ENCODE measurements at regions not wholly inside any gene's neighbourhood (a gene's known extent, or its start where the extent isn't known, plus 50 kb on each side); places are given as distances from the start of the nearest gene placed in this dataset.

DNA sequence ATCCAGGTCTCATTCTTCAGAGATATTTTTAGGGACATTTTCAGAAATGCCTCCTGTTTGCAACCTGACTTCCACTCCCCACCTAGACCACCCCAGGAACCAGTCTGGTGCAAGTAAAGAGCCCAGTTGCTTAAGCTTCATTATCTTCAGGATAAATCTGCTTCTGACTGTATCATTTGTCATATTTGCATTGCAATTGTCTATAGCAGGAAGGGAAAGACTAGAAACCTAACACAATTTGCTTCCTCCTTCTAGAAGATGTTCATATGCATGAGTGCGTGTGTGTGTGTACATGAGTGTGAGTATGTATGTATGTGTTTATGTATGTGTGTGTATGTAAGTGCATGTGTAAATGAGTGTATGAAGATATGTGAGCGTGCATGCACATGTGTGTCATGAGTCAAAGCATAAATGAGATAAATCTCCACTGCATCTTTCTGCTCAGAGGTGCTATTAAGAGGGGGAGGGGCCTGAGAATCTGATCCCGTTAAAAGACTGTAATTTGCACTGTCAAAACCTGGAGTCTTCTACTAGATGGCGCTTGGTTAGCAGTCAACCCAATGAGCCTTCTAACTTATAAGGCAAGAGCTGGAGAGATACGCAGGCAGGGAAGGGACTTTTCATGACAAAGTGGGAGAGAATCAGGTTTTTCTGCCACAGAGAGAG, 178.8 kb upstream of the KL start:
- Histone ChIP-seq H3K36me3 (no peaks in the 10 kb centered on the region), H3K9me3 (peaks cover 0 to 4% of the 10 kb centered on the region in 2 donors), H3K27ac (no peak overlapping the region), H3K4me3 (no peak overlapping the region), H3K27me3 (no peaks in the 10 kb centered on the region), H3K4me1 (peaks cover 0 to 10% (median 2%) of the 10 kb centered on the region in 4 donors)
- intact Hi-C loops (cut with DNase I; ENCODE audit: low total_unique reads), result no loop called here
- DNase-seq, result no peak
- 75 to 82% methylated on average over 2 to 5 of the region's 5 CpGs for WGBS, 2 donors (ENCODE audit: low coverage in 1 of 2)
- TF ChIP-seq, protein P1, sequence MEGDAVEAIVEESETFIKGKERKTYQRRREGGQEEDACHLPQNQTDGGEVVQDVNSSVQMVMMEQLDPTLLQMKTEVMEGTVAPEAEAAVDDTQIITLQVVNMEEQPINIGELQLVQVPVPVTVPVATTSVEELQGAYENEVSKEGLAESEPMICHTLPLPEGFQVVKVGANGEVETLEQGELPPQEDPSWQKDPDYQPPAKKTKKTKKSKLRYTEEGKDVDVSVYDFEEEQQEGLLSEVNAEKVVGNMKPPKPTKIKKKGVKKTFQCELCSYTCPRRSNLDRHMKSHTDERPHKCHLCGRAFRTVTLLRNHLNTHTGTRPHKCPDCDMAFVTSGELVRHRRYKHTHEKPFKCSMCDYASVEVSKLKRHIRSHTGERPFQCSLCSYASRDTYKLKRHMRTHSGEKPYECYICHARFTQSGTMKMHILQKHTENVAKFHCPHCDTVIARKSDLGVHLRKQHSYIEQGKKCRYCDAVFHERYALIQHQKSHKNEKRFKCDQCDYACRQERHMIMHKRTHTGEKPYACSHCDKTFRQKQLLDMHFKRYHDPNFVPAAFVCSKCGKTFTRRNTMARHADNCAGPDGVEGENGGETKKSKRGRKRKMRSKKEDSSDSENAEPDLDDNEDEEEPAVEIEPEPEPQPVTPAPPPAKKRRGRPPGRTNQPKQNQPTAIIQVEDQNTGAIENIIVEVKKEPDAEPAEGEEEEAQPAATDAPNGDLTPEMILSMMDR (IDR thresholded peaks at IDR 0.05), result no peak
- TF ChIP-seq POLR2A (IDR thresholded peaks at IDR 0.05) (no peak), EP300 (IDR thresholded peaks at IDR 0.05; ENCODE audit: low read depth) (no peak), POLR2AphosphoS5 (IDR thresholded peaks at IDR 0.05) (no peak)
- in situ Hi-C loops (cut with MboI; ENCODE audit: low pct_ligation_motif_present in 1 of 4, low pct_unique_long_range_greater_than_20kb in 1 of 4, low sequenced_read_pairs in 3 of 4), result no loop called here

DNA sequence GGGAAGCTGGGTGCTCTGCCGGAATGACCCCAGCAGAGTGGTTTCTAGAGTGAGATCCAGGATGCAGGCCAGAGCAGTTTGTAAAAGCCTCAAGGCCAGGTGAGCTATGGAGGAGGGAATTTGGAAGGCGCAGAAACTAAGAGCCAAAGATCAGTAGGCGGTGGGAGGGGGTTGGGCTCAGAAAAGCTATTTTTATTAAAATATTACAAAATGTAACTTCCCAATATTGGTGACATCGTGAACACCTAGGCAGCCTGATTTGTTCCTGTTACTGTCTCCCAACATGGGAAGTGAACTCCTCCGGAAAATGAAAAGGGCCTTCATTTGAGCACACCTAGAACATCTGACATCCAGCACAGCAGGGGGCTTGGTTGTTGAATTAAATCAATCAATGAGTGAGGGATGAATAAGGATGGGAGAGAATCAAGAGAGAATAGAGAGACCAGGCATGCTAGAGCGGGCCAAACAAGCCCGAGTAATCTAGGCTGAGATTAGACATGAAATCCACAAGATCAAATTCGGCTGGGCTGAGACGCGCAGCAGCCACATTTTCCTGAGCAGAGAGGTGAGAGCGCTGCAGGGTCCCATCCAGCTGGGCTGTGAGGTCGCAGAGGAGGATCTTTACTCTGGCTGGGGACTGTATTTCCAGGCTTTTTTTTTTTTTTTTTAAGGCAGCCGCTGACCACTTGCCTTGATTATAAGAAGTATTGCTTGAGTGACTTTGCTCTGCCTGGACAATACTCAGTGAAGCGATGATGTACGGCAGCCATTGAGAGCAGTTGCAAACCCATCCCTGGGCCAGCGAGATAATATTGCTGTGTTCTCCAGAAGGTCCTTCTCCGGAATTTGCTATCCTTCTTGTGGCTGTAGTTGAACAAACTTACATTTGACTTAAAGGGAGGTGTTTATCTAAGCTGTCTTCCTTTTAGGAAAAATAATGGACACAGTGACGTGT, 178.0 kb upstream of the KL start:
- TF ChIP-seq POLR2A (IDR thresholded peaks at IDR 0.05) (no peak), EP300 (IDR thresholded peaks at IDR 0.05; ENCODE audit: low read depth) (no peak)
- Histone ChIP-seq H3K27me3 (no peaks in the 10 kb centered on the region), H3K27ac (peak overlapping the region in 3 of 4 donors; percentile 19 to 39 (median 35)), H3K4me3 (no peak overlapping the region), H3K4me1 (peaks cover 0 to 10% (median 2%) of the 10 kb centered on the region in 4 donors), H3K36me3 (no peaks in the 10 kb centered on the region), H3K9me3 (peaks cover 0 to 4% of the 10 kb centered on the region in 2 donors)
- 90 to 92% methylated on average over 11 to 18 of the region's 18 CpGs for WGBS, 2 donors (ENCODE audit: low coverage in 1 of 2)
- intact Hi-C loops (cut with DNase I; ENCODE audit: low total_unique reads), result no loop called here
- no peak for DNase-seq
- in situ Hi-C loops (cut with MboI; ENCODE audit: low pct_ligation_motif_present in 1 of 4, low pct_unique_long_range_greater_than_20kb in 1 of 4, low sequenced_read_pairs in 3 of 4), result no loop called here

DNA sequence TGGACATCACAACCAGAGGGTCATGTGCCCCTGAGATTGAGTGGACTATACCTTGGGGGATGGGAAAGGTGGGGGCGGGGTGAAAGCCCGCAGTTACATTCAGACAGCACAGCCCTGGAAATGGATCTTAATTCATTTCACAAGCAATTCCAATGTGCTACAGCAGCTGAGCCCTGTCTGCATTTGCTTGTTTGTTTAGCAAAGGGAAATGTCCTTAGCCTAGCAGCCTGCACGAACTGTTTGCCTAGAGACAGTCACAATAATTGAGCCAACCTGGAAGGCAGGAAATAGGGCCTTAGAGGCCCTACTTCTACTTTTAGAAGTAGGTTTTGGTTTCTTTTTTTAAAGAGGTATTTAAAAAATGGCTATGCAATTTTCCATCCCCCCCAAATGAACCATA, 177.3 kb upstream of the KL start:
- TF ChIP-seq POLR2A (IDR thresholded peaks at IDR 0.05), result no peak
- TF ChIP-seq EP300 (IDR thresholded peaks at IDR 0.05; ENCODE audit: low read depth), result no peak
- TF ChIP-seq POLR2AphosphoS5 (IDR thresholded peaks at IDR 0.05), result no peak
- TF ChIP-seq, protein P1 (IDR thresholded peaks at IDR 0.05), result no peak
- 17% methylated on average over 3 of the region's 3 CpGs; no CpG with 5 or more reads in 1 of the 2 donors for WGBS, 2 donors (ENCODE audit: low coverage in 1 of 2)
- peak overlapping the region in 3 of 4 donors; percentile 35 to 58 (median 39) for H3K27ac ChIP-seq
- intact Hi-C loops (cut with DNase I; ENCODE audit: low total_unique reads), result no loop called here
- peaks cover 0 to under 1% of the 10 kb centered on the region in 2 donors for H3K9me3 ChIP-seq
- DNase-seq, result no peak
- no peaks in the 10 kb centered on the region for H3K36me3 ChIP-seq
- no peaks in the 10 kb centered on the region for H3K27me3 ChIP-seq
- in situ Hi-C loops (cut with MboI; ENCODE audit: low pct_ligation_motif_present in 1 of 4, low pct_unique_long_range_greater_than_20kb in 1 of 4, low sequenced_read_pairs in 3 of 4), result no loop called here
- no peak overlapping the region for H3K4me3 ChIP-seq
- peaks cover 0 to 10% (median 2%) of the 10 kb centered on the region in 4 donors for H3K4me1 ChIP-seq

DNA sequence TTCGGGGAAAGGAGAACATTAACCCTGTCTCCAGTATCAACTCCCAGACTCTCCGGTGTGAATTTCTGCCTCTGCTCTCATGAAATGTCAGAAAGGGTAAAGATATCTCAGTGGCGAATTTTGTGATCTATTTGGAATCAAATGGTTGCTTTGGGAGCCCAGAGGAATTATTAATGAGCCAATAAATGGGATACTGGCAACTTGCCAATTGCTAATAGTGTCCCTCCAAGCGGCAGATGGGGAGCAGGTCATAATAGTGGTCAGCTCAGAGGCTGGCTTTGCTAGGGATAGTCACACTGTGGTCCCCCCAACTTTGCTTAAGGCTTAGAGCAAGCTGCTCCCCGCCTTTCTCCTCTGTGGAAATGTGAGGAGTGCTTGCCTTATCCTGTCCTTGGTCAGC, 176.1 kb upstream of the KL start:
- no peak for DNase-seq
- no peaks in the 10 kb centered on the region for H3K9me3 ChIP-seq
- H3K27me3 ChIP-seq, result no peaks in the 10 kb centered on the region
- in situ Hi-C loops (cut with MboI; ENCODE audit: low pct_ligation_motif_present in 1 of 4, low pct_unique_long_range_greater_than_20kb in 1 of 4, low sequenced_read_pairs in 3 of 4) (no loop called here), intact Hi-C loops (cut with DNase I; ENCODE audit: low total_unique reads) (no loop called here)
- H3K4me1 ChIP-seq, result peaks cover 0 to 10% (median 2%) of the 10 kb centered on the region in 4 donors
- no peak overlapping the region for H3K27ac ChIP-seq
- TF ChIP-seq EP300 (IDR thresholded peaks at IDR 0.05; ENCODE audit: low read depth) (no peak), POLR2A (IDR thresholded peaks at IDR 0.05) (no peak), POLR2AphosphoS5 (IDR thresholded peaks at IDR 0.05) (no peak)
- TF ChIP-seq, protein P1 (IDR thresholded peaks at IDR 0.05), result no peak
- H3K4me3 ChIP-seq, result no peak overlapping the region
- no peaks in the 10 kb centered on the region for H3K36me3 ChIP-seq
- WGBS, 2 donors (ENCODE audit: low coverage in 1 of 2), result 79 to 94% methylated on average over 3 to 5 of the region's 5 CpGs
